B cell (primary cell): ENCODE measurements at regions not wholly inside any gene's neighbourhood (a gene's known extent, or its start where the extent isn't known, plus 50 kb on each side); places are given as distances from the start of the nearest gene placed in this dataset.

Experiments used
- EZH2 ChIP-seq: IDR thresholded peaks from 2 replicates; pipeline ENCODE4 v1.6.1; 2012; ENCODE audit warnings: borderline replicate concordance, low read depth, mild to moderate bottlenecking, moderate library complexity, low read length; ENCODE audit not compliant: insufficient read depth, poor library complexity, severe bottlenecking
- TF ChIP-seq, protein P1 (sequence below): fragments of 200-600 bp; IDR thresholded peaks from one replicate; pipeline ENCODE4 v1.8.0; 2022; ENCODE audit warnings: antibody characterized with exemption, mild to moderate bottlenecking

DNA sequence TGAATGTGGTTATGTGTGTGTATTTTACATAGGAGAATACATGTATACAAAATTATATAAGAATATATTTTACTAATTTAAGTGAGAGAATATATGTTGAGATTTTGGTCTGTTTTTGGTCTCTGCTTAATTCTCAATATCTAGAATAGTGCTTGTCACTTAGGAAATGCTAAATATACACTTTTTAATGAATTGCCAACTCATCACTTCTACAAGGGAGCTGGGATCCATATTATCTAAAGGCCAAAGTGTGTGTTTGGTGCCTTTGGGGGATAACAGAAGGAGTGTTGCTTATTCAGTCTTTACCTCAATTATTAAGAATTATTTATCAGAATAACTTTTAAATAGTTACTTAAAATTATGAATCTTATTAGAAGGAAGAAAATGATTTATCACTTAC, 1304.8 kb downstream of the HACE1 start:
- TF ChIP-seq, protein P1, sequence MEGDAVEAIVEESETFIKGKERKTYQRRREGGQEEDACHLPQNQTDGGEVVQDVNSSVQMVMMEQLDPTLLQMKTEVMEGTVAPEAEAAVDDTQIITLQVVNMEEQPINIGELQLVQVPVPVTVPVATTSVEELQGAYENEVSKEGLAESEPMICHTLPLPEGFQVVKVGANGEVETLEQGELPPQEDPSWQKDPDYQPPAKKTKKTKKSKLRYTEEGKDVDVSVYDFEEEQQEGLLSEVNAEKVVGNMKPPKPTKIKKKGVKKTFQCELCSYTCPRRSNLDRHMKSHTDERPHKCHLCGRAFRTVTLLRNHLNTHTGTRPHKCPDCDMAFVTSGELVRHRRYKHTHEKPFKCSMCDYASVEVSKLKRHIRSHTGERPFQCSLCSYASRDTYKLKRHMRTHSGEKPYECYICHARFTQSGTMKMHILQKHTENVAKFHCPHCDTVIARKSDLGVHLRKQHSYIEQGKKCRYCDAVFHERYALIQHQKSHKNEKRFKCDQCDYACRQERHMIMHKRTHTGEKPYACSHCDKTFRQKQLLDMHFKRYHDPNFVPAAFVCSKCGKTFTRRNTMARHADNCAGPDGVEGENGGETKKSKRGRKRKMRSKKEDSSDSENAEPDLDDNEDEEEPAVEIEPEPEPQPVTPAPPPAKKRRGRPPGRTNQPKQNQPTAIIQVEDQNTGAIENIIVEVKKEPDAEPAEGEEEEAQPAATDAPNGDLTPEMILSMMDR: no peak
- TF ChIP-seq EZH2: no peak
